ENCODE measurements at regions not wholly inside any gene's neighbourhood (a gene's known extent, or its start where the extent isn't known, plus 50 kb on each side); places are given as distances from the start of the nearest gene placed in this dataset.

DNA sequence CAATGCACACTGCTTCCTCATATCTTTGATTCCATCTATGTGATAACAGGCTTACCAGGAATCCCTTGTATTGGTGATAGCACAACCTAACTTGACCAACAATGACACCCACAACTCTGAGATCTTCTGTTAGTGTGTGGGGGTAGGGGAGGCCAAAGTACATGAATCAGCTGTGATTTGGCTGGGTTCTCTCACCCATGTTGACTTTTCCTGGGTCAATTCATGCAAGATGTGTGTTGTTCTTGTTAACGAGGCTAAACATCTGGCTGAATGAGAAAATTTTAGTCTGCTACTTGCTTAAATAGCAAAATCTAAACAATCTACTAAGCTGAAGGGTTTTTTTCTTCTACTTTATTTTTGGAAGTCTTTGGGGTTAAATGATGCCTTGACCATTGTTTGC is 341.2 kb upstream of the SLC14A2 start:
- no peak for DNase-seq

- DNase-seq: no peak
These were observed 339.7 kb upstream of the SLC14A2 start for GRCh38 chr18:45275367-45276113.

DNA sequence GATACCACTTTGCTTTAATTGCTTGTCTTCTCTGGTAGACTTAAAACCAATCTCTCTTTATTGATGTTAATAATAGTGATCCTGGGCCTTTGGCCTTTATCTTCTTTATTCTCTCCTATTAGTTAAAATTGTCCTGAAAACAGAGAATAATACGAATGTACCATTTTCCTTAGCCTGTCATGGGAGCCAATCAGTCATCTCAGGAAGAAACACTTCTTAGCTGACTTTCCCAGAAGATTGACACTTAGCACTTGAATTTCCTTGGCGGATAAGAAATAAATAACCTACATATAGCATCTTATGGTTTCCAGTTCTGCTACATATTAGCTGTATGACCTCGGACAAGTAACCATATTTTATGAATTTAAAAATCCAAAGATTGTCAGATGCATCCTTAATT is 338.4 kb upstream of the SLC14A2 start:
- DNase-seq: no peak

DNA sequence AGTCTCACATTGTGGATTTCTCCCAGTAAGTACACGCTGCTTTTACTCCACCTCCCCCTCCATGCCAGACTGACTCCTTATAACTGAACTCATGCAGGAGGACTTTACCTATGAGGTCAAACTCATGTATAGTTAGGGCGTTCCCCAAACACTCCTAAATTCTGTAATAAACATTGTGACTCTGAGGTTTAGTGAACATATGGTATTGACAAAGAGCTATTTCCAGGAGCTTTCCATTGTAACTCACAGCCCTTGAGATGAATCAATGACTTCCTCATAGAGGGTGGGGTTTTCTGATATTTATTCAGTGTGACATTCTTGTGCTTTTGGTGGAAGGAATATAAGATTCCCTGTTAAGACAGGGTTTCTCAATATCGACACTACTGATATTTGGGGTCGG is 337.4 kb upstream of the SLC14A2 start:
- no peak for DNase-seq

DNA sequence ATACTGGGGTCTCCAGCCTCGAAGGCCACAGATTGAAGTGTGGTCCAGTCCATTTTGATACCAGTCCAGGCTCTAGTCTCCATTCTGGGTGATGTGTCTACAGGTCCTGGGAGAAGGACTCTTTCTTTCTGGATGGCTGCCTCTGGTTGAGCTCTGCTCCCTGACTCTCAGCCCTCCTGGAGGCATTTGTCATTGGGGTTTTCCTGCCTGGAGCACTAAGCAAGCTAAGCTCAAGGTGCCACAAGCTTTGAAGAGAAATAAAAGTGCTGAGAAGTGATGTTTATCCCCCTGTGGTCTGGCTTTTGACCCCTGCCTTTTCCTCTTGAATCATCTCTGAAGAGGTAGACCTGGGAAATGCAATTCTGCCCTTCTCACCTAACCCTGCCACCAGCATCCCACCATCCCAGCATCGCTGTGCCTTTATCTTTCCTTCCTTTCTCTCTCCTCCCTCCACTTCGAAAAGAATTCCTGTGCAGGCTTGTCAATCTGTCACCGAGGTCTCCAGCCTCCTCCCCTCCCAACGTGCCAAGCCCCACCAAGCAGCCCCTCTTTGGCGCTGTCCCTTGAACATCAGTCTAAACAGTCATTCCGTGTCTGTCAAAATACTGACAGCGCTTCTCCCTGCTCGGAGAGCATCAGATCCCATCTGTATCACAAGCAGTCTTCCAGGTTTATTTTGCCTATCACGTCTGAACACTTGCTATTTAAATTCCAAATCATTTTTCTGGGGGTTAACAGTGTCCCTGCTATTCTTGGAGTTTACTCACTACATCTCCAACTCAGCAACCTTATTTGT is 334.6 kb upstream of the SLC14A2 start:
- DNase-seq: no peak

DNA sequence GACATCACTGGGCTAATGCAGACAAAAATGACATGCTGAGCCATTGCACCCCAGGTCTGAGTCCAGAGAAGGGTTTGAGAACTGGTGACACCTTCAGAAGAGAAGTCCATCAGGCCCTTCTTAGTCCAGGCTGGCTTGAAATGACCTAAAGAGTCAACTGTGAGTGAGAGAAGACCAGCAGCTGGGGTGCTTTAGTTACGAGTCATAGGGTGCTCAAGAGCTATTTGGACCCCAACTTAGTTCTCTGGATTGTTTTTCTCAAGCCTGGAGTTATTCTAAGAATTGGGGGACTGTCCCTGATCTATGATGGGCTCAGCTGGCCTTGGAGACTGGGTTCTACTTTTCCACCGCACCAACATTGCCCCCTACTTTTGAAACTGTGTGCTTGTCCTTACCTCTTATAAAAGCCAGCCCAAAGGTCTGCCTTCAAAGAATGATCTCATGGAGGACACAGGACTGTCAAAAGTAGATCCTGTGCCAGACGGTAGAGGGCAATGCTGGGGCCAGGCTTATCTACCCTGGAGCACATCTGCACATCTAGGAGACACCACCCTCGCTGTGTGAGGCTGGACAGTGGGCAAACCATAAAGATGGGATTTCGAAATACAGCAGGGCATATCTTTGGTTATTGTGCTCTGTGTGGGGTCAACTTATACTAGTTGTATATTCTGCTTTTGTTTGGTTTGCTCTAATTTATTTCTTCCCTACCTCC is 333.0 kb upstream of the SLC14A2 start:
- no peak for DNase-seq

DNA sequence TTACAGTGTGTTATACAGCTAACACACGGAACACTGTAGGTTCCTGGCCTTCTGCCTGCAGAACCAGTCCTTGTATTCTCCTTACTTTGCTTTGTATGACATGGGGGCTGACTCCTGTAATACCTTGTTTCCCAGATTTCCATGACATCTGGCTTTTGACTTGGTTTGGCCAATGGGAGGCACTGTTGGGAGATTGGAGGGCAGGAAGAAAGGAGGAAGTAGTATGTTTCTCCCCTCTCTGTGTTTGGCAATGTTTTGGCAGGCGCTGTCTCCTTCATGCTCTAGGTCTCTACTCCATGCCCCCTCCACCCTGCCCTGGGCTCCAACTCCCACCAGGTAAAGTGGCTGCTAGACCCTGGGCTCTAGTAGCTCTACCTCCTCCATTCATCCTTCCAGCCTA is 331.1 kb upstream of the SLC14A2 start:
- no peak for DNase-seq

- no peak for DNase-seq
These were observed 330.4 kb upstream of the SLC14A2 start for GRCh38 chr18:45284851-45285250.

GRCh38 chr18:45285251-45285650 is 330.0 kb upstream of the SLC14A2 start:
- no peak for DNase-seq

DNA sequence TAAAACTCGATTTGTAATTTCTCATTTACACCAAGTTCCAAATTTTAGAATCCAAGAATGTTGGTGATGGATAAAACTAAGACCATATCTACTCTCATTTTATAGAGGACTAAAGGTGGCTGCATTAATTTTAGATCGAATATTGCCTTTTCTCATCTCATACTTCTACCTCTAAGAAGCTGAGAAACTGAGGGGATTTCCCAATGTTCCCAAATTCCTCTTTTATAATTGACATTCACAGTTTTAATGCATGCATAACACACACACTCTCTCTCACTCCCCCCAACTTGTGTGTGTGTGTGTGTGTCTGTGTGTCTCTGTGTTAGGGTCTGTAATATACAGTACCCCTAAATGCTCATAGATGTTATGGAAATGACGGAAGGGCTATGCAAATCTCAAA is 328.8 kb upstream of the SLC14A2 start:
- no peak for DNase-seq

- no peak for DNase-seq
These were observed 327.7 kb upstream of the SLC14A2 start for GRCh38 chr18:45287531-45287930.

- DNase-seq: no peak
These were observed 324.9 kb upstream of the SLC14A2 start for GRCh38 chr18:45290364-45290763.

GRCh38 chr18:45291621-45292615 is 323.4 kb upstream of the SLC14A2 start:
- DNase-seq: no peak

DNA sequence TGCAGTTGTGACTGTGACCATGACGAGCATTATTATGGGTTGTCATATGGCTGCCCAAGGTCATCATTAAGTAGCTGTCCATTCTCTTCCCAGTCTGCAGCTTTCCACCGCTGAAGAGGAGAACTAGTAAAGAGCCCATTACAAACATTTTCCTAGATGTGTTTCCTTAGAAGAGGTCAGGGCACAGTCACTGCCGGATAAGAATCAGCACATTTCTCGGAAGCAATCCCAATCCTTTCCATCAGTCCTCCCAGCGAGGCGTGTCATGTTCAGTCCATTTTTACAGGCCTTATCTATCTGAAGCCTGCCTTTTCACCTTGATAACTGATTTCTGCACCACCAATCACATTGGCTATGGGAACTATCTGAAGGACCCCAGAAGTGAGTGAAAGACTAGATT is 319.9 kb upstream of the SLC14A2 start:
- DNase-seq: no peak

GRCh38 chr18:45298986-45299385 is 316.3 kb upstream of the SLC14A2 start:
- no peak for DNase-seq

- DNase-seq: no peak
These were observed 312.2 kb upstream of the SLC14A2 start for GRCh38 chr18:45303026-45303425.

GRCh38 chr18:45304558-45304957 is 310.7 kb upstream of the SLC14A2 start:
- no peak for DNase-seq

- DNase-seq: no peak
These were observed 302.6 kb upstream of the SLC14A2 start for GRCh38 chr18:45312555-45313126.

DNA sequence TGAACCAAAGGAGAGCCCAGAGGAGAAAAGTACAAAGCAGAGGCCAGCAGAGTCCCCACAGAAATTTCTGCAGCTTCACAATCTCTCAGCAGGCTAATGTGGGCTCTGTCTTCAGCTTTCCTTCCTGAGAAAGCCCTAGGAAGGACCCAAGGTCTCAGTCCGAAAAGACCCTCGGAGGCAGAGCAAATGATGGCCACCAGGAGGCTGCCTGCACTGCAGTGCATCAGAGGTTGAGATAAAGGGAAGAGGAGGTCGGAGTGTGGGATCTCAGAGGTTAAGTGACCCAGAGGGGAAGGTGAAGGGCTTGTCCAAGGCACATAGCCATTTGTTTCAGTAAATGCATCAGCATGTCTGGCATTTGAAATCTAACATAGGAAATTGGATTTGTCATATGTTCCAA is 299.1 kb upstream of the SLC14A2 start:
- DNase-seq: no peak

DNA sequence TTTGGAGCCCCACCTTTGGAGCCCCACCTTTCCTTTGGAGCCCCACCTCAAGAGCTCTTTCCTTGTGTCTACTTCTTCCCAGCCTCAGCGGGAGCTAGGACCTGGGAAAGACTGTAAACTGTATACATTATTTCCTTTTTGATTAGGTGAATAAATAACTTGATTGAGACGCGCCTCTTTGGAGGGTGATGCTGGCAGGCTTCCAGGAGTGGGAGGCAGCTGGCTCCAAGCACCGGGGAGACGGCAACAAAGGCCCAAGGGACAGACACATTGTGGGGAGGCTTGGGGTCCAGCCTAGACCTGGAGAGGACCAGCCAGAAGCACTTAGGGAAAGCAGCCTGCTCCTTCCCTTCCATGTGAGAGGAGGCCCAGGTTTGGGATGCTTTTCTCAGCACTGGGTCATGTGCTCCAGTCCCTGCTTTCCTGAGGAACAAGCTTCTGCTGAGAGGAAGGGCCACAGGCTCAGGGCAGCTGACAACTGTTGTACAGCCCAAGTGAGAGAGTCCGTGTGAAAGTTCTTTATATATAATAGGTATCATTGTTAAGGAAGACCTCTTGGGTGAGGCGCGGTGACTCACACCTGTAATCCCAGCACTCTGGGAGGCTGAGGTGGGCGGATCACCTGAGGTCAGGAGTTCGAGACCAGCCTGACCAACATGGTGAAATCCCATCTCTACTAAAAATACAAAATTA is 297.2 kb upstream of the SLC14A2 start:
- DNase-seq: no peak

DNA sequence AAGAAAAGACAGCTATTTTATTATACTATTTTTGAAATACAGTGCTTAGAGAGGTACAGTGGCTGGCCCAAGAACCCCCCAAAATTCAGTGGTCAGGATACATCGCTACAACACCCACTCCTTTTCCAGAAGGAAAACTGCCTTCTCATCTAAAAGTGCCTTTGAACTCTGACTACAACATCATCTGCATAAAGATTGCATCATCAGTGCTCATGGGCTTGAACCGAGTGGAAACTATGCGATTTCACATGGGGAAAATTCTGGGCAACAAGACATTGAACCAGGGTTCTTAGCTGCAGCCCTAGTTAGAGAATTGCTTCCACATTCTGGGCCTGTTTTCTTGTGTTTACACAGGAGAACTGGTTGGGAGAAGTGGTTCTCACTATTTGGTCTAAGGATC is 294.6 kb upstream of the SLC14A2 start:
- no peak for DNase-seq

- DNase-seq: no peak
These were observed 293.8 kb upstream of the SLC14A2 start for GRCh38 chr18:45321520-45321919.
